Right atrium auricular region (tissue), 2 donors: ENCODE measurements at regions not wholly inside any gene's neighbourhood (a gene's known extent, or its start where the extent isn't known, plus 50 kb on each side); places are given as distances from the start of the nearest gene placed in this dataset.
"Not testable (repeated sequence)": the region's sequence is repeated elsewhere in the genome, so short reads cannot be mapped to it uniquely, and the experiment has no call there.

Experiments used
- DNase-seq: peaks from one replicate; pipeline ENCODE4 v3.0.0-alpha.2; 2019; ENCODE audit warnings: low spot score
- H3K27ac ChIP-seq, 2 donors: fragments of 200-600 bp; sonication (generic); 1 replicate in 1 of 2; 2 replicates in 1 of 2; pipeline ENCODE4 v1.5.1; 2016 to 2019
- H3K27me3 ChIP-seq, 2 donors: fragments of 200-600 bp; sonication (generic); one replicate each; pipeline versions ENCODE4 v1.5.1 to v1.6.0; 2017 to 2019
- H3K36me3 ChIP-seq: fragments of 200-600 bp; sonication (generic); one replicate; pipeline ENCODE4 v1.5.1; 2016
- H3K4me1 ChIP-seq, 2 donors: fragments of 200-600 bp; sonication (generic); one replicate each; pipeline versions ENCODE4 v1.5.1 to v1.6.0; 2017 to 2019
- H3K4me3 ChIP-seq, 2 donors: fragments of 200-600 bp; sonication (generic); 1 replicate in 1 of 2; 2 replicates in 1 of 2; pipeline ENCODE4 v1.5.1; 2017 to 2019; ENCODE audit warnings: mild to moderate bottlenecking in 1 of 2, moderate library complexity in 1 of 2
- H3K9me3 ChIP-seq, 2 donors: fragments of 200-600 bp; sonication (generic); one replicate each; pipeline ENCODE4 v1.5.1; 2019
- TF ChIP-seq, protein P1 (sequence below), 2 donors: fragments of 200-600 bp; sonication (generic); IDR thresholded peaks; one replicate each; pipeline ENCODE4 v1.5.1; 2019; ENCODE audit warnings: antibody characterized with exemption in 2 of 2

DNA sequence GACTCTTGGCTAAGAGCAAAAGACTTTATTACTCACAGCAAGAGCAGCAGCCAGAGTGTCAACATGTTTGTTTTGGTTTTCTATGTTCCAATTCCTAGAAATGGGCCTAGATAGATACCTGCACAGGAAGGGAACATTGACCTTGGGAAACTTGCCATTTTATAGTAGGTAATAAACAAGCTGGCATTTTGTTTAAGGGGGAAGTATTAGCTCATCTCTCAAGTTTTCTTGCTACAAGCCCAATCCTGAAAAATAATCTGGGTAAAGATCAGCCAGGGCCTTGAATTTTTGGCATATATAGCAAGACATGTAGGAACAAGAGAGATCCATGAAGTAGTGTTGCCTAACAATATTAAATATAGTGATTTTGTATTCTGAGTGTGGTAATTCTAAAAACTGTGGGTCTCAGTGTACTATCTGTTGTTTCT is 51.4 kb upstream of the RGL1 start:
- no peak for DNase-seq
- H3K36me3 ChIP-seq, result no peaks in the 10 kb centered on the region
- no peak overlapping the region for H3K27ac ChIP-seq
- H3K27me3 ChIP-seq, result no peaks in the 10 kb centered on the region
- no peaks in the 10 kb centered on the region for H3K4me1 ChIP-seq
- H3K4me3 ChIP-seq, result no peak overlapping the region
- no peaks in the 10 kb centered on the region for H3K9me3 ChIP-seq
- TF ChIP-seq, protein P1, sequence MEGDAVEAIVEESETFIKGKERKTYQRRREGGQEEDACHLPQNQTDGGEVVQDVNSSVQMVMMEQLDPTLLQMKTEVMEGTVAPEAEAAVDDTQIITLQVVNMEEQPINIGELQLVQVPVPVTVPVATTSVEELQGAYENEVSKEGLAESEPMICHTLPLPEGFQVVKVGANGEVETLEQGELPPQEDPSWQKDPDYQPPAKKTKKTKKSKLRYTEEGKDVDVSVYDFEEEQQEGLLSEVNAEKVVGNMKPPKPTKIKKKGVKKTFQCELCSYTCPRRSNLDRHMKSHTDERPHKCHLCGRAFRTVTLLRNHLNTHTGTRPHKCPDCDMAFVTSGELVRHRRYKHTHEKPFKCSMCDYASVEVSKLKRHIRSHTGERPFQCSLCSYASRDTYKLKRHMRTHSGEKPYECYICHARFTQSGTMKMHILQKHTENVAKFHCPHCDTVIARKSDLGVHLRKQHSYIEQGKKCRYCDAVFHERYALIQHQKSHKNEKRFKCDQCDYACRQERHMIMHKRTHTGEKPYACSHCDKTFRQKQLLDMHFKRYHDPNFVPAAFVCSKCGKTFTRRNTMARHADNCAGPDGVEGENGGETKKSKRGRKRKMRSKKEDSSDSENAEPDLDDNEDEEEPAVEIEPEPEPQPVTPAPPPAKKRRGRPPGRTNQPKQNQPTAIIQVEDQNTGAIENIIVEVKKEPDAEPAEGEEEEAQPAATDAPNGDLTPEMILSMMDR (IDR thresholded peaks at IDR 0.05), result no peak

DNA sequence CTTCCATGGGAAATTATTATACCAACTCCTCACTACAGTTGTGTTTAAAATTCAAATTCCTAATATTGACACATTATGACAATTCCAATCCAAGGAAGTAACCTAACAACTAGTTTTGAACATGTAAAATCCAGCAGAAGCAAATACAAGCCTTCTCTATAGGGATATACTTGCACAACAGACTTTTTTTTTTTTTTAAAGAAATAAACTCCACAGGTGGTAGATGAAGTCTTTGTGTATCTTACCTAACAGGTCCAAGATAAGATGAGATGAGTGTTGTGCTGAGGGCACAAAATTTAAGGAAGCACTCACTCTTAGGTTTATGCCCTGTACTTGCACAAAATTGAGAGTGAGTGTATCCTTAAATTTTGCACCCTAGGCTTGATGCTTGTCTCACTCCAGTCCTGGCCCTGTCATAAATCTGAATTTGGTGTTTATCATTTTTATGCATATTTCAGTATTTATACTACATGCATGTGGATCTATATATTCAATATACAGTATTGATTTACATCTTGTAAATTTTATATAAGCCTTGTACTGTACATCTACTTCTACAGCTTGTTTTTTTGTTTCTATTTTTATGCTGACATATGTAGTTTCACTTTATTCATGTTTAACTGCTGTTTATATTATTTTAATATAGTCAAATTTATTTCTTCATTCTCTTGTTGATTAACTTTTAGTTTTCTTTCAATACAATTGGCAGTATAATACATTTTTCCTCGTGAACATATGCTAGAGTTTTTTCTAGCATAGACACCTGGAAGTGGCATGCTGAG is 60.6 kb upstream of the RGL1 start:
- Histone ChIP-seq H3K4me1 (peaks cover 0 to 6% of the 10 kb centered on the region in 2 donors), H3K4me3 (no peak overlapping the region), H3K27me3 (no peaks in the 10 kb centered on the region), H3K9me3 (peaks cover 0 to 7% of the 10 kb centered on the region in 2 donors), H3K36me3 (no peaks in the 10 kb centered on the region), H3K27ac (no peak overlapping the region)
- no peak for DNase-seq
- TF ChIP-seq, protein P1 (IDR thresholded peaks at IDR 0.05), result no peak

DNA sequence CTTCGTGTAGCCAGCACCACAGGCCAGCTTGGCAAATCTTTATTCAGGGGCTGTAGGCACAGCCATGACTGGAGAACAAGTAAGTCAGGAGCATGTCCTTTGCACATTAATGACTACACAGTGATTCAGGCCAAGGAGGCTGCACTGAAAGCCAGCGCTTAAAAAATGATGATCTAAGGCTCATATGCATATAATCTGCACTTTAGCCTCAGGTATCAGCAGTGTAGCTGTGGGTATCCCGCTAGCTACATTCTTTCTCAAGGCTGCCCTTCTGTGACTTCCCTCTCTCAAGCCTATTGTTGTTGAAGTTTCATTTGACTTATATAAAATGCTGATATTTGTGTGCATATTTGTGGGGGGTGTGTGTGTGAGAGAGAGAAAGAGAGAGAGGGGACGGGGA is 62.6 kb upstream of the RGL1 start:
- no peak overlapping the region for H3K4me3 ChIP-seq

DNA sequence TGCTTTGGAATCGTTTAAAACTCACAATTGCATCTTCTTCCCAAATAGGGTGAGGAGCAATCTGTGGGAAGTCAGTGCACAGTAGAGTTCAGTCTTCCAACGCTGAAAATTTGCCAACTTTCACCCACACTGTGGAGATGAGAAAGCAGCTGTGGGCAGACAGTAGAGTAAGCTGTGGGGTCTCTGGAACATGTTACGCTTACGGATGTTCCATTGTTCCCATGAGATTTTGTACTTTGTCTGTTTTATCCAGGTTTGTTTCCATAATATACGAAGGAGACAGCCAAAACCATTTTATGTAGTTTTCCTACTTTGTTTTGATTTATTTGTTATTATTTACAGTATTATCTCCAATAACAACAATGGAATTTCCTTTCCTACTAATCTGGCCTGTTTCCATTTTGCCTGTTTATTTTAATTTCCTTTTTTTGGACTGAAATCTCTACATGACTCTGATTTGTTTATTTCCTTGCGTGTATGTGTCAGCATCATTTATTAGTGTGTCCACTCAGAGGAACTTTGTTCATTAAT is 65.1 kb upstream of the RGL1 start:
- Histone ChIP-seq H3K27me3 (no peaks in the 10 kb centered on the region), H3K27ac (no peak overlapping the region), H3K9me3 (peaks cover 0 to 7% of the 10 kb centered on the region in 2 donors), H3K4me1 (peaks cover 0 to 21% of the 10 kb centered on the region in 2 donors), H3K4me3 (no peak overlapping the region), H3K36me3 (no peaks in the 10 kb centered on the region)
- DNase-seq, result no peak
- TF ChIP-seq, protein P1 (IDR thresholded peaks at IDR 0.05), result no peak

More for the DNA sequence above, 62.6 kb upstream of the RGL1 start:
- peaks cover 0 to 7% of the 10 kb centered on the region in 2 donors for H3K9me3 ChIP-seq
- H3K27ac ChIP-seq, result no peak overlapping the region
- H3K27me3 ChIP-seq, result no peaks in the 10 kb centered on the region
- TF ChIP-seq, protein P1 (IDR thresholded peaks at IDR 0.05), result no peak
- no peak for DNase-seq
- H3K4me1 ChIP-seq, result peaks cover 0 to 11% of the 10 kb centered on the region in 2 donors
- H3K36me3 ChIP-seq, result no peaks in the 10 kb centered on the region

DNA sequence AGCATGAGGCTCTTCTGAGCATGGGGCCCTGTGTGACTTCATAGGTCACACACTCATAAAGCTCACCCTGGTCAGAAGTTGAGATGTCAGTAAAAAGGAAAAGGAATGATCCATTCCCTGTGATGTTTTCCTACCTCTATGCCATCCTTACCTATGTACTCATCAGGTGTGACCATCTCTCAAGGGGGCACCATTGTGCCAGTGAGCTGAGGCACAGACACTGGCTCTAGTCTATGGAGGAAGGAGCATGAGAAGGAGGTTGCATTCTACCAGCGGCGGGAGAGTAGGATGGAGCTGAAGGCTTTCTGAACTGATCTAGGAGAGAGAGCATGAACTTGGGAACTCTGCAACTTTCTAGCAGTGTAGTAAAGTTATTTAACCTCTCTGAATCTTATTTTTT is 65.8 kb upstream of the RGL1 start:
- Histone ChIP-seq H3K36me3 (no peaks in the 10 kb centered on the region), H3K4me1 (peaks cover 0 to 21% of the 10 kb centered on the region in 2 donors), H3K4me3 (no peak overlapping the region), H3K27ac (no peak overlapping the region), H3K27me3 (no peaks in the 10 kb centered on the region), H3K9me3 (peaks cover 0 to 7% of the 10 kb centered on the region in 2 donors)
- TF ChIP-seq, protein P1 (IDR thresholded peaks at IDR 0.05), result no peak
- DNase-seq, result no peak

DNA sequence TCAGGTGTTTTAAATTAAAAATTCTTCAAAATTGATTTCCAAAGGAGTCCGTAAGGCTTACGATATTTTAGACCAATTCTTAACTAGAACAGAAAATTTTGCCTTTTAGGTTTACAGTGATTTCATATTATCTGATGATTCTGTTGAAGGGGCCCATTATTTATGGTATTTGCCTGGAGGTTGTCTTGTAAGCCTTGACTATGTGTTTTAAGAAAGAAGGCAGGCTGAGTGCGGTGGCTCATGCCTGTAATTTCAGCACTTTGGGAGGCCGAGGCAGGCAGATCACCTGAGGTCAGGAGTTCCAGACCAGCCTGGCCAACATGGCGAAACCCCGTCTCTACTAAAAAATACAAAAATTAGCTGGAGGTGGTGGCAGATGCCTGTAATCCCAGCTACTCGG is 67.0 kb upstream of the RGL1 start:
- H3K4me1 ChIP-seq, result peaks cover 0 to 21% of the 10 kb centered on the region in 2 donors
- not testable (repeated sequence) for H3K36me3 ChIP-seq

More for the DNA sequence above, 67.0 kb upstream of the RGL1 start:
- H3K27ac ChIP-seq, DNase-seq, H3K27me3 ChIP-seq, H3K9me3 ChIP-seq, H3K4me3 ChIP-seq: not testable (repeated sequence)
